ENCODE measurements at regions not wholly inside any gene's neighbourhood (a gene's known extent, or its start where the extent isn't known, plus 50 kb on each side); places are given as distances from the start of the nearest gene placed in this dataset.

GRCh38 chr5:145521523-145521922, 313.6 kb downstream of the PRELID2 start:
- TF ChIP-seq EZH2 (IDR thresholded peaks at IDR 0.05; ENCODE audit: borderline replicate concordance, low read depth, low read length) (no peak), RNF2 (IDR thresholded peaks at IDR 0.05) (no peak), FOXP1 (CRISPR knock-in tag; IDR thresholded peaks at IDR 0.05) (no peak), POLR2A (conservative IDR thresholded peaks at IDR 0.05) (no peak), CBX2 (IDR thresholded peaks at IDR 0.05; ENCODE audit: insufficient read depth, low read length, poor library complexity, severe bottlenecking) (no peak), JUND (IDR thresholded peaks at IDR 0.05; ENCODE audit: borderline replicate concordance, low read depth, low read length) (no peak), JUND (tag; IDR thresholded peaks at IDR 0.05; ENCODE audit: borderline replicate concordance, low read depth, low read length) (no peak), HINFP (tag; conservative IDR thresholded peaks at IDR 0.05; ENCODE audit: low read depth) (no peak), POLR2H (tag; IDR thresholded peaks at IDR 0.05; ENCODE audit: low read depth) (no peak)
- TF ChIP-seq, protein P1, sequence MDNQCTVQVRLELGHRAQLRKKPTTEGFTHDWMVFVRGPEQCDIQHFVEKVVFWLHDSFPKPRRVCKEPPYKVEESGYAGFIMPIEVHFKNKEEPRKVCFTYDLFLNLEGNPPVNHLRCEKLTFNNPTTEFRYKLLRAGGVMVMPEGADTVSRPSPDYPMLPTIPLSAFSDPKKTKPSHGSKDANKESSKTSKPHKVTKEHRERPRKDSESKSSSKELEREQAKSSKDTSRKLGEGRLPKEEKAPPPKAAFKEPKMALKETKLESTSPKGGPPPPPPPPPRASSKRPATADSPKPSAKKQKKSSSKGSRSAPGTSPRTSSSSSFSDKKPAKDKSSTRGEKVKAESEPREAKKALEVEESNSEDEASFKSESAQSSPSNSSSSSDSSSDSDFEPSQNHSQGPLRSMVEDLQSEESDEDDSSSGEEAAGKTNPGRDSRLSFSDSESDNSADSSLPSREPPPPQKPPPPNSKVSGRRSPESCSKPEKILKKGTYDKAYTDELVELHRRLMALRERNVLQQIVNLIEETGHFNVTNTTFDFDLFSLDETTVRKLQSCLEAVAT (IDR thresholded peaks at IDR 0.05), result no peak
- TF ChIP-seq, protein P2, sequence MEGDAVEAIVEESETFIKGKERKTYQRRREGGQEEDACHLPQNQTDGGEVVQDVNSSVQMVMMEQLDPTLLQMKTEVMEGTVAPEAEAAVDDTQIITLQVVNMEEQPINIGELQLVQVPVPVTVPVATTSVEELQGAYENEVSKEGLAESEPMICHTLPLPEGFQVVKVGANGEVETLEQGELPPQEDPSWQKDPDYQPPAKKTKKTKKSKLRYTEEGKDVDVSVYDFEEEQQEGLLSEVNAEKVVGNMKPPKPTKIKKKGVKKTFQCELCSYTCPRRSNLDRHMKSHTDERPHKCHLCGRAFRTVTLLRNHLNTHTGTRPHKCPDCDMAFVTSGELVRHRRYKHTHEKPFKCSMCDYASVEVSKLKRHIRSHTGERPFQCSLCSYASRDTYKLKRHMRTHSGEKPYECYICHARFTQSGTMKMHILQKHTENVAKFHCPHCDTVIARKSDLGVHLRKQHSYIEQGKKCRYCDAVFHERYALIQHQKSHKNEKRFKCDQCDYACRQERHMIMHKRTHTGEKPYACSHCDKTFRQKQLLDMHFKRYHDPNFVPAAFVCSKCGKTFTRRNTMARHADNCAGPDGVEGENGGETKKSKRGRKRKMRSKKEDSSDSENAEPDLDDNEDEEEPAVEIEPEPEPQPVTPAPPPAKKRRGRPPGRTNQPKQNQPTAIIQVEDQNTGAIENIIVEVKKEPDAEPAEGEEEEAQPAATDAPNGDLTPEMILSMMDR (IDR thresholded peaks at IDR 0.05 in 2 of 3, conservative IDR thresholded peaks at IDR 0.05 in 1 of 3; ENCODE audit: insufficient read depth in 2 of 3, low read depth in 1 of 3, low read length in 3 of 3), result no peak

Data from K562 (cell line).